SK-N-SH treated with all-trans-retinoic acid at 6 μM for 48 hours (cell line): ENCODE measurements at regions not wholly inside any gene's neighbourhood (a gene's known extent, or its start where the extent isn't known, plus 50 kb on each side); places are given as distances from the start of the nearest gene placed in this dataset.

Experiments used
- ATAC-seq: fragments of 200-7000 bp; cut with Tn5 transposase; 3 replicates; pipeline ENCODE4 v1.9.1; 2020; ENCODE audit warnings: mild to moderate bottlenecking, moderate library complexity
- ARNTL ChIP-seq: fragments of 450-650 bp; formaldehyde crosslinking; IDR thresholded peaks from 2 replicates; pipeline ENCODE4 v1.5.0; 2020; ENCODE audit warnings: low read depth, mild to moderate bottlenecking, moderate library complexity, borderline replicate concordance
- BACH2 ChIP-seq: fragments of 250-450 bp; sonication (Bioruptor Pico); IDR thresholded peaks from 2 replicates; pipeline ENCODE4 v1.9.0; 2021; ENCODE audit warnings: mild to moderate bottlenecking, borderline replicate concordance
- CREB5 ChIP-seq: fragments of 250-450 bp; sonication (Bioruptor Pico); IDR thresholded peaks from 2 replicates; pipeline ENCODE4 v1.5.1; 2020; ENCODE audit warnings: low read depth, mild to moderate bottlenecking, moderate library complexity
- CSDC2 ChIP-seq: fragments of 250-450 bp; sonication (Bioruptor Pico); IDR thresholded peaks from 2 replicates; pipeline ENCODE4 v1.5.0; 2020; ENCODE audit warnings: mild to moderate bottlenecking, moderate library complexity
- CSRNP3 ChIP-seq: fragments of 250-450 bp; sonication (Bioruptor Pico); IDR thresholded peaks from 2 replicates; pipeline ENCODE4 v1.5.1; 2021; ENCODE audit warnings: mild to moderate bottlenecking, moderate library complexity
- GLIS3 ChIP-seq: fragments of 250-450 bp; sonication (Bioruptor Pico); IDR thresholded peaks from 2 replicates; pipeline ENCODE4 v1.5.0; 2020; ENCODE audit warnings: mild to moderate bottlenecking, moderate library complexity
- ISL1 ChIP-seq: fragments of 250-450 bp; sonication (Bioruptor Pico); IDR thresholded peaks from 2 replicates; pipeline ENCODE4 v2.1.2; 2022; ENCODE audit warnings: mild to moderate bottlenecking, moderate library complexity
- OSR1 ChIP-seq: fragments of 250-450 bp; sonication (Bioruptor Pico); IDR thresholded peaks from 2 replicates; pipeline ENCODE4 v1.8.0; 2022; ENCODE audit warnings: moderate library complexity, mild to moderate bottlenecking, inconsistent platforms
- PATZ1 ChIP-seq: fragments of 250-450 bp; sonication (Bioruptor Pico); IDR thresholded peaks from 2 replicates; pipeline ENCODE4 v1.8.0; 2020; ENCODE audit warnings: mild to moderate bottlenecking, moderate library complexity, borderline replicate concordance
- POU6F1 ChIP-seq: fragments of 250-450 bp; sonication (Bioruptor Pico); IDR thresholded peaks from 2 replicates; pipeline ENCODE4 v1.8.0; 2021; ENCODE audit warnings: low read depth, mild to moderate bottlenecking, moderate library complexity, borderline replicate concordance
- RARB ChIP-seq: fragments of 250-450 bp; sonication (Bioruptor Pico); IDR thresholded peaks from 2 replicates; pipeline ENCODE4 v1.8.0; 2021; ENCODE audit warnings: mild to moderate bottlenecking, moderate library complexity
- SNAI2 ChIP-seq: fragments of 250-450 bp; sonication (Bioruptor Pico); IDR thresholded peaks from 2 replicates; pipeline ENCODE4 v1.5.0; 2020; ENCODE audit warnings: mild to moderate bottlenecking, moderate library complexity
- TCF4 ChIP-seq: fragments of 250-450 bp; sonication (Bioruptor Pico); IDR thresholded peaks from 2 replicates; pipeline ENCODE4 v1.8.0; 2021; ENCODE audit warnings: mild to moderate bottlenecking, moderate library complexity, borderline replicate concordance
- TOX ChIP-seq: fragments of 250-450 bp; sonication (Bioruptor Pico); IDR thresholded peaks from 2 replicates; pipeline ENCODE4 v1.8.0; 2021; ENCODE audit warnings: mild to moderate bottlenecking, moderate library complexity, borderline replicate concordance
- TSHZ2 ChIP-seq: fragments of 250-450 bp; sonication (Bioruptor Pico); IDR thresholded peaks from 2 replicates; pipeline ENCODE4 v1.5.0; 2020; ENCODE audit warnings: mild to moderate bottlenecking, moderate library complexity
- ZC3H10 ChIP-seq: fragments of 250-450 bp; sonication (Bioruptor Pico); IDR thresholded peaks from 2 replicates; pipeline ENCODE4 v1.5.1; 2021; ENCODE audit warnings: mild to moderate bottlenecking, moderate library complexity
- ZFP3 ChIP-seq: fragments of 250-450 bp; sonication (Bioruptor Pico); IDR thresholded peaks from 2 replicates; pipeline ENCODE4 v1.5.0; 2020; ENCODE audit warnings: mild to moderate bottlenecking, moderate library complexity
- ZFP30 ChIP-seq: fragments of 450-650 bp; formaldehyde crosslinking; IDR thresholded peaks from 2 replicates; pipeline ENCODE4 v1.5.0; 2022; ENCODE audit warnings: mild to moderate bottlenecking, moderate library complexity
- ZNF565 ChIP-seq: fragments of 450-650 bp; formaldehyde crosslinking; conservative IDR thresholded peaks from 2 replicates; pipeline ENCODE4 v1.5.0; 2020; ENCODE audit warnings: low read depth, mild to moderate bottlenecking, moderate library complexity
- ZNF70 ChIP-seq: fragments of 450-650 bp; formaldehyde crosslinking; IDR thresholded peaks from 2 replicates; pipeline ENCODE4 v1.5.0; 2020; ENCODE audit warnings: mild to moderate bottlenecking, moderate library complexity
- ZNF8 ChIP-seq: fragments of 450-650 bp; formaldehyde crosslinking; IDR thresholded peaks from 2 replicates; pipeline ENCODE4 v1.5.0; 2020; ENCODE audit warnings: mild to moderate bottlenecking, moderate library complexity

GRCh38 chr6:77015350-77015749 is 447.9 kb downstream of the HTR1B start:
- ATAC-seq: peak; percentile 82
- TF ChIP-seq OSR1 (CRISPR knock-in tag) (no peak), GLIS3 (CRISPR knock-in tag) (no peak)
- TF ChIP-seq, all 23 proteins: peak for 0

GRCh38 chr6:77011929-77012545 is 451.3 kb downstream of the HTR1B start:
- no peak for ATAC-seq
- TF ChIP-seq ZNF8 (CRISPR knock-in tag) (no peak), BACH2 (CRISPR knock-in tag) (no peak), POU6F1 (CRISPR knock-in tag) (no peak), GLIS3 (CRISPR knock-in tag) (no peak), RARB (CRISPR knock-in tag) (no peak), TOX (CRISPR knock-in tag) (no peak), ZNF565 (CRISPR knock-in tag) (no peak), TSHZ2 (CRISPR knock-in tag) (no peak), ZNF70 (CRISPR knock-in tag) (no peak), ZFP30 (CRISPR knock-in tag) (no peak)

GRCh38 chr6:77010931-77011542 is 452.3 kb downstream of the HTR1B start:
- no peak for TF ChIP-seq ZNF565 (CRISPR knock-in tag)
- no peak for TF ChIP-seq CREB5 (CRISPR knock-in tag)
- TF ChIP-seq TCF4 (CRISPR knock-in tag): no peak
- no peak for TF ChIP-seq OSR1 (CRISPR knock-in tag)
- no peak for TF ChIP-seq SNAI2 (CRISPR knock-in tag)
- TF ChIP-seq ISL1 (CRISPR knock-in tag): no peak
- TF ChIP-seq BACH2 (CRISPR knock-in tag): no peak
- TF ChIP-seq ZC3H10 (CRISPR knock-in tag): no peak
- TF ChIP-seq RARB (CRISPR knock-in tag): no peak
- TF ChIP-seq CSRNP3: no peak
- no peak for TF ChIP-seq ZFP3
- TF ChIP-seq POU6F1 (CRISPR knock-in tag): no peak
- no peak for TF ChIP-seq ARNTL
- no peak for TF ChIP-seq GLIS3 (CRISPR knock-in tag)
- TF ChIP-seq ZFP30 (CRISPR knock-in tag): no peak
- TF ChIP-seq ZNF8 (CRISPR knock-in tag): no peak
- TF ChIP-seq PATZ1: no peak
- no peak for TF ChIP-seq CSDC2 (CRISPR knock-in tag)
- no peak for TF ChIP-seq TOX (CRISPR knock-in tag)
- TF ChIP-seq TSHZ2 (CRISPR knock-in tag): no peak
- TF ChIP-seq, all 23 proteins: peak for 0
- ATAC-seq: no peak
